ENCODE measurements at regions not wholly inside any gene's neighbourhood (a gene's known extent, or its start where the extent isn't known, plus 50 kb on each side); places are given as distances from the start of the nearest gene placed in this dataset.

GRCh38 chr2:133819906-133820305, 251.6 kb upstream of the NCKAP5 start:
- WGBS, 2 donors (ENCODE audit: low coverage in 1 of 2): 70 to 83% methylated on average over 2 to 3 of the region's 4 CpGs

DNA sequence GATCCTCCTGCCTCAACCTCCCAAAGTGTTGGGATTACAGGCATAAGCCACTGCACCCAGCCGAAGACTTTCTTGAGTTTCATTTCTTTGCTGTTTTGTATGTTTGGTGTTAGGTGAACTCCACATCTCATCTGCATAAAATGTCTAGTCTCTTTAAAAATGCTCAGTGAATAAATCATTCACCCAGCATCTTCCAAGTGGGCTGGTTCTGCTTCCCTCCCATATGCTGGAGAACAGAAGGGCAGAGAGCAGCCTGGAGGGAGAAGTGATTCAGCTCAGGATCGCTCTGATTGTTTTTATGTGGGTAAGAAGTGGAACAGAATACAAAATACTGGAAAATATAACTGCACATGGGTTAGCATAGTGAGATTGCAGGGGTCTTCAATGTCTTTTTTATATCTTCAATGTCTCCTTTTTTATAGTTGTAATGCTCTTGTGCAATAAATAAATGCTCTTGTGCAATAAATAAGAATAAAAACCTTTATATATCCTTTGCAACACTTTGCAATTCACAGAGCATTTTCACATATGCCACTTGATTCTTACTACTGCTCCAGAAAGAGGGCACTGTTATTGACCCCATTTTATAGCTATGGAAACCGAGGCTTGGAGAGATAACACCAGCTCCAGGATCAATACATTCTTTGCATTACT, 253.0 kb upstream of the NCKAP5 start:
- Histone ChIP-seq H3K9me3 (no peaks in the 10 kb centered on the region), H3K36me3 (no peaks in the 10 kb centered on the region), H3K27me3 (no peaks in the 10 kb centered on the region), H3K4me3 (no peak overlapping the region), H3K27ac (no peak overlapping the region), H3K4me1 (peaks cover 0 to 7% (median 4%) of the 10 kb centered on the region in 3 donors)
- WGBS, 2 donors (ENCODE audit: low coverage in 1 of 2): 81 to 100% methylated on average over 1 to 3 of the region's 3 CpGs
- no peak for ATAC-seq
- TF ChIP-seq POLR2A (IDR thresholded peaks at IDR 0.05) (no peak), POLR2AphosphoS5 (IDR thresholded peaks at IDR 0.05) (no peak), EP300 (IDR thresholded peaks at IDR 0.05) (no peak), CTCF (IDR thresholded peaks at IDR 0.05) (no peak)

More at GRCh38 chr2:133819906-133820305, 251.6 kb upstream of the NCKAP5 start:
- Histone ChIP-seq H3K9me3 (no peaks in the 10 kb centered on the region), H3K4me3 (no peak overlapping the region), H3K4me1 (peaks cover 0 to 7% (median 4%) of the 10 kb centered on the region in 3 donors), H3K36me3 (no peaks in the 10 kb centered on the region), H3K27ac (no peak overlapping the region), H3K27me3 (no peaks in the 10 kb centered on the region)
- ATAC-seq: no peak
- TF ChIP-seq POLR2A (IDR thresholded peaks at IDR 0.05): no peak
- TF ChIP-seq EP300 (IDR thresholded peaks at IDR 0.05): no peak
- TF ChIP-seq POLR2AphosphoS5 (IDR thresholded peaks at IDR 0.05): no peak
- no peak for TF ChIP-seq CTCF (IDR thresholded peaks at IDR 0.05)

GRCh38 chr2:133822517-133823225, 254.4 kb upstream of the NCKAP5 start:
- TF ChIP-seq POLR2A (IDR thresholded peaks at IDR 0.05): no peak
- TF ChIP-seq EP300 (IDR thresholded peaks at IDR 0.05): no peak
- no peak for TF ChIP-seq CTCF (IDR thresholded peaks at IDR 0.05)
- TF ChIP-seq POLR2AphosphoS5 (IDR thresholded peaks at IDR 0.05): no peak
- WGBS, 2 donors (ENCODE audit: low coverage in 1 of 2): 78 to 83% methylated on average over 3 to 7 of the region's 10 CpGs
- H3K4me1 ChIP-seq: peaks cover 0 to 7% (median 4%) of the 10 kb centered on the region in 3 donors
- ATAC-seq: no peak
- no peak overlapping the region for H3K4me3 ChIP-seq
- no peaks in the 10 kb centered on the region for H3K9me3 ChIP-seq
- H3K27me3 ChIP-seq: no peaks in the 10 kb centered on the region
- no peak overlapping the region for H3K27ac ChIP-seq
- H3K36me3 ChIP-seq: no peaks in the 10 kb centered on the region

GRCh38 chr2:133823226-133823550, 254.9 kb upstream of the NCKAP5 start:
- TF ChIP-seq POLR2AphosphoS5 (IDR thresholded peaks at IDR 0.05): no peak
- no peak for TF ChIP-seq POLR2A (IDR thresholded peaks at IDR 0.05)
- TF ChIP-seq EP300 (IDR thresholded peaks at IDR 0.05): no peak

DNA sequence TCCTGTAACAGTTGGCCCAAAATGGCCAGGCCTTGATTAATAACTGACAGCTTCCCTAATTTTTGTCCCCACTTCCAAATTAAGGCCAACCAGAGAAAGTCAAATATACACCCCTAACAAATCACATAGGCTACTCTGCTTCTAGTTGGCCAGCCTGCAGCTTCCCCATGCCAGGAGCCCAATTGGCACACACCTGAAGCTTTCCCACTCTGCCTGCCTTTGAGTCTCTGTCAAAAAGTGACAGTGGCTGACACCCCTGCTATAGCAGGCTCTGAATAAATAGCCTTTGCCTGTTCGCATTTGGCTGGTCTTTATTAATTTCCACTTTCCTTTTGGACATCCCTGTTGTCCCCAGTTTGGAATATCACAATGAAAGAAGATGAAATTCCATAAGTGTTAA, 256.6 kb upstream of the NCKAP5 start:
- WGBS, 2 donors (ENCODE audit: low coverage in 1 of 2): 90 to 91% methylated on average over 1 of the region's 1 CpG
- no peaks in the 10 kb centered on the region for H3K36me3 ChIP-seq
- H3K4me3 ChIP-seq: no peak overlapping the region
- H3K4me1 ChIP-seq: no peaks in the 10 kb centered on the region
- no peak for TF ChIP-seq POLR2A (IDR thresholded peaks at IDR 0.05)
- no peak for TF ChIP-seq EP300 (IDR thresholded peaks at IDR 0.05)
- no peak for TF ChIP-seq POLR2AphosphoS5 (IDR thresholded peaks at IDR 0.05)
- no peak for TF ChIP-seq CTCF (IDR thresholded peaks at IDR 0.05)
- no peak overlapping the region for H3K27ac ChIP-seq
- ATAC-seq: no peak
- H3K9me3 ChIP-seq: no peaks in the 10 kb centered on the region
- no peaks in the 10 kb centered on the region for H3K27me3 ChIP-seq

More at GRCh38 chr2:133823226-133823550, 254.9 kb upstream of the NCKAP5 start:
- Histone ChIP-seq H3K27ac (no peak overlapping the region), H3K4me3 (no peak overlapping the region), H3K27me3 (no peaks in the 10 kb centered on the region), H3K9me3 (no peaks in the 10 kb centered on the region), H3K36me3 (no peaks in the 10 kb centered on the region), H3K4me1 (peaks cover 0 to 4% (median 2%) of the 10 kb centered on the region in 3 donors)
- ATAC-seq: no peak
- WGBS, 2 donors (ENCODE audit: low coverage in 1 of 2): 83 to 86% methylated on average over 3 of the region's 3 CpGs

All from gastroesophageal sphincter (tissue), 4 donors.